ENCODE measurements at regions not wholly inside any gene's neighbourhood (a gene's known extent, or its start where the extent isn't known, plus 50 kb on each side); places are given as distances from the start of the nearest gene placed in this dataset.
"Not testable (repeated sequence)": the region's sequence is repeated elsewhere in the genome, so short reads cannot be mapped to it uniquely, and the experiment has no call there.

DNA sequence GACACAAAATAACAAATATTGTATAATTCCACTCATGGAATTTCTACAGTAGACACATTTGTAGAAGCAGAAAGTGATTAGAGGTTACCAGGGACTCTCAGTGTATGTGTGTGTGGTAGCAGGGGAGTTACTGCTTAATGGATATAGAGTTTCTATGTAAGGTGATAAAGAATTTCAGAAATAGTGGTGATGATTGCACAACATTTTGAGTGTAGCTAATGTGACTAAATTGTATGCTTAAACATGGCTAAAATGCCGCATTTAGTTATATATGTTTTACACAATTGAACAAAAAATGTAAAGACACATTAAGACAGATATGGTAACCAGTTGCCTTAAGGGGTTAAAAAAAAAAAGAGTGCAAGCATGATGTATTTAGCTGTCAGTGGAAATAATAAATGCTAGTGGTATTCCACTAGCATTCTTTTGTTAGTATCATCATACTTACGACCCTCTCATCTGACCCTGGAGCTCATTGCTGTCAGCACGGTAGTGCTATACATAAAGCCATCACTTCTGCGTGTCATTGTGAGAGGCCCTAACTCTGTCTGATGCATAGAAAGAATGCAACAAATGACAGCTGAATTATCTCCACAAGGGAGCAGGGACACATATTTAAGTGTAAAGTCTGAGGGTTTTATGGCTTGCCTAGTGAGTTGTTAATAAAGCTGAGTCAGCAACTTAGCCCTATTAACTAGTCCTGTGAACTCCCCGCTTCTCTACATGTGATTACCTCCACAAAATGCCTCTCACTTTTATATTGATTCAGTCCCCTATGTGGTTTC lies 134.1 kb upstream of the RXFP2 start (continued):
- TF ChIP-seq CEBPG (CRISPR knock-in tag; IDR thresholded peaks at IDR 0.05) (no peak), CEBPG (tag; conservative IDR thresholded peaks at IDR 0.05 in 1 of 2, IDR thresholded peaks at IDR 0.05 in 1 of 2) (peak in 1 of 2 experiments; percentile 37; a peak in 1 of 4 replicates), THRAP3 (IDR thresholded peaks at IDR 0.05; ENCODE audit: borderline replicate concordance) (no peak), C11orf30 (IDR thresholded peaks at IDR 0.05; ENCODE audit: low read depth) (peak; percentile 81)
- TF ChIP-seq, protein P1, sequence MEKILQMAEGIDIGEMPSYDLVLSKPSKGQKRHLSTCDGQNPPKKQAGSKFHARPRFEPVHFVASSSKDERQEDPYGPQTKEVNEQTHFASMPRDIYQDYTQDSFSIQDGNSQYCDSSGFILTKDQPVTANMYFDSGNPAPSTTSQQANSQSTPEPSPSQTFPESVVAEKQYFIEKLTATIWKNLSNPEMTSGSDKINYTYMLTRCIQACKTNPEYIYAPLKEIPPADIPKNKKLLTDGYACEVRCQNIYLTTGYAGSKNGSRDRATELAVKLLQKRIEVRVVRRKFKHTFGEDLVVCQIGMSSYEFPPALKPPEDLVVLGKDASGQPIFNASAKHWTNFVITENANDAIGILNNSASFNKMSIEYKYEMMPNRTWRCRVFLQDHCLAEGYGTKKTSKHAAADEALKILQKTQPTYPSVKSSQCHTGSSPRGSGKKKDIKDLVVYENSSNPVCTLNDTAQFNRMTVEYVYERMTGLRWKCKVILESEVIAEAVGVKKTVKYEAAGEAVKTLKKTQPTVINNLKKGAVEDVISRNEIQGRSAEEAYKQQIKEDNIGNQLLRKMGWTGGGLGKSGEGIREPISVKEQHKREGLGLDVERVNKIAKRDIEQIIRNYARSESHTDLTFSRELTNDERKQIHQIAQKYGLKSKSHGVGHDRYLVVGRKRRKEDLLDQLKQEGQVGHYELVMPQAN (IDR thresholded peaks at IDR 0.05; ENCODE audit: borderline replicate concordance), result no peak

DNA sequence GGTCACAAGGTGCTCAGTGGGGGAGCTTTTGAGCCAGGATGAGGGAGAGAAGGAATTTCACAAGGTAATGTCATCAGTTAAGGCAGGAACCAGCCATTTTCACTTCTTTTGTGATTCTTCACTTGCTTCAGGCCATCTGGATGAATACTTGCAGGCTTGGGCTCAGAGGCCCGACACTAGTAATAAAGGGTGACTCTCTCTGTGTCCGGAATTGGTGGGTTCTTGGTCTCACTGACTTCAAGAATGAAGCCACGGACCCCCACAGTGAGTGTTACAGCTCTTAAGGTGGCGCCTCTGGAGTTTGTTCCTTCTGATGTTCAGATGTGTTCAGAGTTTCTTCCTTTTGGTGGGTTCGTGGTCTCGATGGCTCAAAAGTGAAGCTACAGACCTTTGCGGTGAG lies 131.8 kb upstream of the RXFP2 start:
- H3K4me2 ChIP-seq (ENCODE audit: insufficient read depth, low read length); H3K9me3 ChIP-seq (replicated peaks; ENCODE audit: control insufficient read depth, insufficient read depth, low read depth, low read length); H3K9me1 ChIP-seq (ENCODE audit: control insufficient read depth, insufficient read depth, low read length); H3K4me1 ChIP-seq (replicated peaks in 1 of 2; ENCODE audit: control insufficient read depth in 2 of 2, insufficient read depth in 2 of 2, low read length in 2 of 2); H3K9ac ChIP-seq (ENCODE audit: insufficient read depth in 1 of 2, low read depth in 2 of 2, low read length in 2 of 2); CTCF ChIA-PET (ENCODE audit: low intra/inter-chr PET ratio); intact Hi-C loops (cut with micrococcal nuclease); FAIRE-seq; BruUV-seq (replicated peaks); H3K4me3 ChIP-seq; H4K20me1 ChIP-seq (replicated peaks; ENCODE audit: control insufficient read depth, insufficient read depth, low read length); H3K27ac ChIP-seq (ENCODE audit: extremely low read depth, low read depth, low read length); H3K36me3 ChIP-seq (ENCODE audit: control insufficient read depth, insufficient read depth, low read length); in situ Hi-C loops (cut with MboI); POLR2A ChIA-PET; ATAC-seq; H3K27me3 ChIP-seq (ENCODE audit: control insufficient read depth in 2 of 2, insufficient read depth in 2 of 2, low read length in 2 of 2); H3K79me2 ChIP-seq (ENCODE audit: control insufficient read depth, insufficient read depth, low read length); H2AFZ ChIP-seq (ENCODE audit: low read depth, low read length); DNase-seq (ENCODE audit: extremely low read depth in 1 of 4, low spot score in 3 of 4): not testable (repeated sequence)
- 0% methylated on average over 4 of the region's 7 CpGs for WGBS (ENCODE audit: insufficient coverage, low coverage, missing lambda C conversion rate)

DNA sequence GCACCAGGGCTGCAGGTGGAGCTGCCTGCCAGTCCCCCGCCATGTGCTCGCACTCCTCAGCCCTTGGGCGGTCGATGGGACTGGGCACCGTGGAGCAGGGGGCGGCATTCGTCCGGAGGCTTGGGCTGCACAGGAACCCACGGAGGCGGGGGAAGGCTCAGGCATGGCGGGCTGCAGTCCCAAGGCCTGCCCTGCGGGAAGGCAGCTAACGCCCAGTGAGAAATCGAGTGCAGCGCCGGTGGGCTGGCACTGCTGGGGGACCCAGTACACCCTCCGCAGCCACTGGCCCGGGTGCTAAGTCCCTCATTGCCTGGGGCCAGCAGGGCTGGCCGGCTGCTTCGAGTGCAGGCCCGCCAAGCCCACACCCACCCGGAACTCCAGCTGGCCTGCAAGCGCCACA lies 130.5 kb upstream of the RXFP2 start:
- H4K20me1 ChIP-seq (replicated peaks; ENCODE audit: control insufficient read depth, insufficient read depth, low read length); in situ Hi-C loops (cut with MboI); H3K4me3 ChIP-seq; H2AFZ ChIP-seq (ENCODE audit: low read depth, low read length); H3K36me3 ChIP-seq (ENCODE audit: control insufficient read depth, insufficient read depth, low read length); H3K27ac ChIP-seq (ENCODE audit: extremely low read depth, low read depth, low read length); H3K4me2 ChIP-seq (ENCODE audit: insufficient read depth, low read length); H3K27me3 ChIP-seq (ENCODE audit: control insufficient read depth in 2 of 2, insufficient read depth in 2 of 2, low read length in 2 of 2); POLR2A ChIA-PET; FAIRE-seq; H3K9me3 ChIP-seq (replicated peaks; ENCODE audit: control insufficient read depth, insufficient read depth, low read depth, low read length); CTCF ChIA-PET (ENCODE audit: low intra/inter-chr PET ratio); H3K9me1 ChIP-seq (ENCODE audit: control insufficient read depth, insufficient read depth, low read length); H3K9ac ChIP-seq (ENCODE audit: insufficient read depth in 1 of 2, low read depth in 2 of 2, low read length in 2 of 2); ATAC-seq; DNase-seq (ENCODE audit: extremely low read depth in 1 of 4, low spot score in 3 of 4); H3K4me1 ChIP-seq (replicated peaks in 1 of 2; ENCODE audit: control insufficient read depth in 2 of 2, insufficient read depth in 2 of 2, low read length in 2 of 2); intact Hi-C loops (cut with micrococcal nuclease); H3K79me2 ChIP-seq (ENCODE audit: control insufficient read depth, insufficient read depth, low read length); BruUV-seq (replicated peaks): not testable (repeated sequence)
- 80% methylated on average over 1 of the region's 23 CpGs for WGBS (ENCODE audit: insufficient coverage, low coverage, missing lambda C conversion rate)

All from K562 (cell line).